NCI-H345 (cell line): ENCODE measurements at regions not wholly inside any gene's neighbourhood (a gene's known extent, or its start where the extent isn't known, plus 50 kb on each side); places are given as distances from the start of the nearest gene placed in this dataset.
A peak's percentile ranks its signal among the peaks of the same experiment; 100 is the strongest.

Experiments
- DNase-seq: peaks from one replicate; lab custom pipeline; 2025; lab: John Stamatoyannopoulos, UW

DNA sequence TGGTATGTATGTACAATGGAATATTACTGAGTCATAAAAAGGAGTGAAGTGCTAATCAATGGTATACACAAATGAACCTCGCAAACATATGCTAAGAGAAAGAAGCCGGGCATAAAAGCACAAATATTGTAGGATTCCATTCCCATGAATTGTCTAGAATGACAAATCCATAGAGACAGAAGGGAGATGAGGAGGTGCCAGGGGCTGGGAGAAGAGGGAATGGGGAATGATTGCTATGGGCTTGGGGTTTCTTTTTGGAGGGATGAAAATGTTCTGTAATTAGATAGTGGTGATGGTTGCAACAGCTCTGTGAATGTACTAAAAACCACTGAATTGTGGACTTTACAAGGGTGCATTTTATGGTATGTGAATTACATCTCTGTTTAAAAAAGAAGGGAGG, 73.5 kb downstream of the GLI2 start:
- DNase-seq: no peak

GRCh38 chr2:120809609-120810440, 74.2 kb downstream of the GLI2 start:
- DNase-seq: peak; percentile 17

DNA sequence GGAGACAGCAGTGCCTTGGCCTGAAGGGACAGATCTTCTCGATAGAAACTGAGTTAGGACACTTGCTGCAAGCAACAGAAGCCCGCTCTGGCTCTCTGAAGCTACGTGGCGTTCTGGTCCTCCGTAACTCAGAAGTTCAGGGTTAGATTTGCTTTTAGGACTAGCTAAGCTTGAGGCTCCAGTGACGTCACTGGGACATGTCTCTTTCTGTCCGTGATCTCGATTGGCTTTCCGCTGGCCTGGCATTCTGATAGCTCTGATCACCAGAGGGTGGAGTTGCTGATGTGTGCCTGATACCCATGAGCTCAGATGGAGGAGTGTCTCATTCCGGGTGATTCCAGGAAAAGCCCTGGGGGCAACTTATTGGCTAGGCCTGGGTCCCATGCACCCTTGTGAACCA, 75.0 kb downstream of the GLI2 start:
- DNase-seq: no peak

DNA sequence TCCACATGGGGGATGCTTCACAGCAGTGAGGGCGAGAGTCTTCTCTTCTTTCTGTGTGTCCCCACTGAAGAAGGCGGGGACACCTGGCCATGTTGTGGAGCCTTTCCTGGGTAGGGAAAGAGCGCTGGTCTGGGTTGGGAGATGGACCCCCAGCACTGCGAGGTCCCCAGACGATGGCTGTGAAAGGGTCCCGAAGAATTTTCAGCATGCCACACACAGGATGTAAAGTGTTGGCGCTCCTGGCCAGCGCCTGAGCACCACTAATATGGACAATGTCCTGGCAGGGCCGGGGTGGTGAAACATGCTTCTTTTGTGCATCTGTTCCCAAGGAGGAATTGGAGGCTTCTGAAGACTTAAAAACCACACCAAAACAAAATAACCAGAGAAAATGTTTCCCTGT, 77.2 kb downstream of the GLI2 start:
- DNase-seq: no peak

- no peak for DNase-seq
Measured at GRCh38 chr2:120814352-120814751, 78.7 kb downstream of the GLI2 start.

DNA sequence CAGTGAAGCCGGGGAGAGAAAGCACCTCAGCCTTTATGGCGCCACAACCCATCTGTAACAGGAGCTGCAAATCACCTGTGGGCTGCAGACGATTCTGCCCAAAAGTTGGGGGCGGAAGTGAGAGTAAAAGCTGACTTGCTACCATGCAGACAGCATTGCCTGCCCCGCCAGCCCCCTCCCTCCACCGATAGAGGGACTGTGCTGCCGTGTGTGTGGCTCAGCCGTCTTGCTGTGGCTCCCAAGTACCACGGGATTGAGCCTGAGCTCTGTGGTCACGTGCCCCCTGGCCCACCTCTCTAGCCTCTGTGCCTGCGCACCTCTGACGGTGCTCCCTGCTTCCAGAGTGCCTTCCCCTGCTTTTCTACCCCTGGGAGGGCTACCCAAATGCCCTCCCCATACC, 79.6 kb downstream of the GLI2 start:
- DNase-seq: no peak

DNA sequence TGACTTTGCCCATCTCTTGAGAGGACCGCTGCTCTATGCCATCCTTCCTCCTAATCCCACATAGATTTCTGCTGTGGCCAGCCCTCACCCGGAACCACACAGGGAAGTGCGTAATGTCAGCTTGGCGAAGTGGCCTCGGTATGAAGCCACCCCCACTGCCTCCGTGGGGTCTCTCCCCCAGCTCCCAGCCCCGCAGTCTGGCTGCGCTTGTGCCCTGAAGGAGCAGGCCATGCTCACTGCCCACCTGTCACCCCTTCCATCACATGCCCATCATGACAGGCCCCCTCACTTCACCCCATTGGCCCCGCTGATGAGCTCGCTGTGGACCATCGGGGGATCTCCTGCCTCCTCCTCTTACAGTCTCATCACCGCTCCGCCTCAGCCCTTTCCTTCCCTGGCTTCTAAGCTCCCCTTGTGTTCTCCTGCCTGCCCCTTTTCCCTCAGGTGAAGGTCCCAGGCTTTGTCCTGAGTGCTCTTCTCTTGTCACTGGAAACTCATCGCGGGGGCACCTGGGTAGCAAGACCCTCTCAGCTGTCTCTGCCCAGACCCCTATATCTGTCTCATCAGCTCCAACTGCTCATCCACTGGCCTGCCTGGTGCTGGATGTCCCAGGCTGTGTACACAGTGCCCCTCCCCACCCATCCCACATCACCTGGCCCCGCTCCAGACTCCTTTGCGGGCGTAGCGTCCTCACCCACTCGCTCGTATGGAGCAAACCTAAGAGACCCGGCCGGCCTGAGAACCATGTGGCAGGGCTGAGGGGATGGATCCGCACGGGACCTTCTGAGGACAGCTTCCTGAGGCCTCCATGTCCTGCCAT, 81.7 kb downstream of the GLI2 start:
- no peak for DNase-seq

- no peak for DNase-seq
Measured at GRCh38 chr2:120817956-120818325, 82.3 kb downstream of the GLI2 start.

- no peak for DNase-seq
Measured at GRCh38 chr2:120818441-120818920, 82.8 kb downstream of the GLI2 start.

DNA sequence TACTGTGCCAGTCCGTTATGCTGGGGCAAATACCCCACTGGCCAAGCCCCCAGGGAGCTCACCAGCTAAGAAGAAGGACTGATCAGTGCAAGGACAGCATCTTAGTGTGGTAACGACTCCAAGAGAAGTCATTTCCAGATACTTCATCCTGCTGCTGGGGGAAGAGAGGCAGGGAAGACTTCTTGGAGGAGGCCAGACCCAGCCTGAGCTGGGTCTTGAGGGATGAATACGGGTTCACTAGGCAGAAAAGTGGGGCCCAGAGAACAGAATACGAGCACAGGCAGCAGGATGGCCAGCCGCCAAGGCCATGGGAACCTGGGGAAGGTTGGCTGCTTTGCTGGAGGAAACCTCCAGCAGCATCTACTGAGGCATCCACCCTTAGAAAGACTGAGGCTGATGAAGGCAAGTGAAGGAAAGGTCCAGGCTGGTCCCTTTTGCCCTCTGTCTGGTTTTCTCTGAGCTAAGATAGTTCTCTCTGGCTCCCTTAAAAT, 84.1 kb downstream of the GLI2 start:
- no peak for DNase-seq

- no peak for DNase-seq
Measured at GRCh38 chr2:120820263-120820952, 84.7 kb downstream of the GLI2 start.

GRCh38 chr2:120820953-120821279, 85.2 kb downstream of the GLI2 start:
- no peak for DNase-seq

DNA sequence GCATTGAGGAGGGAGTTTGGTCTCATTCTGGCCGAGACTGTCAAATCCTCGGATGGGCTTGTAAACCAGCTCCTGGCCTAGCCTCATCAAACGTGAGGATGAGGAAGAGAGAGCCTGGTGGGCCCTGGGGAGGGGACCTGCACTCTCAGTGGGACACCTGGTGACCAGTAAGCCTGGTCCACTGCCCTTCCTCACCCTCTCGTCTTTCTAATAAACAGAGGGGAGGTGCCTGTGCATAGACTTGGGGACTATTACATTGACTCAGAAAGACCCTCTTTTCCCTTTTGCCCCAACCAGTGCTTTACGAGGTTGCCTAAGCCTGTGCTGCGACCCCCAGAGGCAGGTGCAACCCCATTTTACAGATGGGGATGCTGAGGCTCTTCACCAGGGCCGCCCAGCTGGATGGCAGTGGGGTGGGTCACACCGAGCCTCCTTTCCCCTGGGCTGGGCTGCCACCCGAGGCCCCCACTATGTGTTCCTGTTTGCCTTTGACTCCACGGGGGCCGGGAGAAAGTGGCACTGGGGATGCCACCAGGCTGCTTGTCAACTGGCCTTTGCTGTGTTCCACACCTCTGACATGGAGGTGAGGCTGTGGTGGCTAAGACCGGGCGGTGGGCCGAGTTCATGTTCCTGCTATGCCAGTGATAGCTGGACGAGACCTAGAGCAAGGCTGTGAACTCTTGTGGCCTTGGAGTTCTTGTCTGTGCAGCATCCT, 85.9 kb downstream of the GLI2 start:
- no peak for DNase-seq

DNA sequence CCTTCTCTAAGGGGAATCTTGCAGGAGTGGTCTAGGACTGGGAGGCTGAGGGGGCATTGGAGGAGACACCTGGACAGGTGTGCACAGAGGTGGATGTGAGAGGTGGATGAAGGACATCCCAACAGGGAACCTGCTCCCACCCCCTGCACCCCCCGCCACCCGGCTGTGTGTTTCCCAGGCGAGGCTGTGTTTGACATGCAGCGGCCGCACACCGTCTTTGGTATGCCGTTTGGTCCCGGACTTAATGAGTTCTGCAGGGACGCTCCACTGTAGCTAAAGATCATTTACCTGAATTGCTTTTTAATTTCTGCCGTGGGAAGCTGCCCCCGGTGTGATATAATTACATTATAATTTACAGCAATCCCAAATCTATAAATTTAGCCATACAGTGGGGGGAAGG, 87.3 kb downstream of the GLI2 start:
- no peak for DNase-seq

GRCh38 chr2:120823551-120823950, 87.9 kb downstream of the GLI2 start:
- DNase-seq: no peak

DNA sequence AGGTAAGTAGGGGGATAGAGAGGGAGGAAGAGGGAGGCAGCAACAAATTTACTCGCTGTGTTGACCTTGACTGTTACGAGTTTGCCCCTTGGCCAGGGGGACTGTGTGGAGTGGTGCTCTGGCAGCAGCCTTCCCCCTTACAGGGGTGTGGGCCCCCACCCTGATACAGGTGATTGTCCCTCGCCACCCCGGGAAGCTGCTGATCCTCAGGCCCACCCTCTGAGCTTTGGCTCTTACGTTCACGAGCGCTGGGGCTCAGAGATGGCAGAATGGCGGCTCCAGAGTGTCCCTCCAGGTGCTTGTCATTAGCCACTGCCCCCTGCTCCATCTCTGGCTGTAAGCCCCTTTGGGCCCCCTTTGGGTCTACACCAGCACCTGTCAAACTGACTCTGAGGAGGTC, 88.6 kb downstream of the GLI2 start:
- DNase-seq: no peak

- DNase-seq: peak; percentile 54
Measured at GRCh38 chr2:120825370-120826259, 89.9 kb downstream of the GLI2 start.

DNA sequence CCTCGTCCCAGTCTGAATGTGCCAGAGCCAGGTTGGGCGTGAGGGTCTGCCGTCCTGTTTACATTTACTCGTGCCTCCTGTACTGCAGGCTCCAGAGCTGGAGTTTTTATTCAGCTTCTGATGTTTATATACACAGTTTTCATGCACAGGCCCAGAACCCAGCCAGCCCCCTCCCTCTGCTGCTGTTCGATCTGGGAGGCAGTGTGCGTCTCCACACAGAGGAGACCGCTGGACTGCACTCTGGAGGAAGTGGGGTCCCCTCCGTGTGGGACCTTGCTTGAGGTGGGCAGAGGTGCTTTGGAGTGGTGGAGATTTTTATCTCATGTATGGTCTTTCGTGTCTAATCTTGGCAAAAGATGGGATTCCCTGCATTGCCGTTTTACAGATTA, 90.6 kb downstream of the GLI2 start:
- DNase-seq: no peak

DNA sequence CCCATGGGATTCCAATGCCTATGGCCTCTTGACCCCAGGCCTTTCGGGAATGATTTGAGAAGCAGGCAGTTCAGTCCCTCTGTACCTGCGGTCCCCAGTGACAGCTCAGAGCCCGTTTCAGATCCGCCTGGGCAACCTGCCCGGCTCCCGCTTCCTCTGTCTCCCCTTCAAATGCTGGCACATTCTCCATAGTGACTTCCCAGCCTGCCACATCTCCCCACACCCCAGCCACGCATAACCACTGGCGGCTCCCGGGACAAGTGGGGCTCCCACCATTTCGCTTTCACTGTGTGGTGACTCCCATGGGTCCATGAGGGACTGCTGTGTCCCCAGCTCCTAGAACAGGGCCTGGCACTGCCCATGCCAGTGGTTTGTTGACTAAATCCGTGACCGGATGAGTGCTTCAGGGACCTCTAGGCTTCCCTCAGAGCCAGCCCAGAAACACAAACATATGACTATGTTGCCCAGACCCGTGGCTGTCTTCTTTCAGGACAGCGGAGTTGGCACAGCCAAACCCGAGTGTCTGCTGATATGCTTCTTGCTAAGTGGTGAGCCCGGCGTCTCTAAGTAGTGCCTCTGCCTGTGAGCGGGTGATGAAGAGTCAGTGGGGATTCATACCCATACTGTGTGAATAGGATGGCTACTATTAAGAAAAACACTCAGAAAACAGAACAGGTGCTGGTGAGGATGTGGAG, 91.2 kb downstream of the GLI2 start:
- no peak for DNase-seq

GRCh38 chr2:120828066-120828465, 92.4 kb downstream of the GLI2 start:
- DNase-seq: no peak
